ENCODE measurements at regions not wholly inside any gene's neighbourhood (a gene's known extent, or its start where the extent isn't known, plus 50 kb on each side); places are given as distances from the start of the nearest gene placed in this dataset.

- Histone ChIP-seq H3K9ac (ENCODE audit: insufficient read length) (no peak overlapping the region), H3K9me3 (ENCODE audit: low read depth, low read length) (no peaks in the 10 kb centered on the region), H3K36me3 (ENCODE audit: insufficient read depth, low read length) (no peaks in the 10 kb centered on the region), H3K27ac (no peak overlapping the region), H3K4me3 (no peak overlapping the region)
- DNase-seq (ENCODE audit: low read depth, low spot score): no peak
- no peak for TF ChIP-seq FOXP2 (optimal IDR thresholded peaks at IDR 0.05; ENCODE audit: control extremely low read depth, extremely low read length, insufficient read depth)
These were observed 290.3 kb upstream of the NRIP1 start for GRCh38 chr21:15355066-15355465.

GRCh38 chr21:15359251-15359650 lies 294.5 kb upstream of the NRIP1 start:
- TF ChIP-seq POLR2AphosphoS5 (IDR thresholded peaks at IDR 0.05; ENCODE audit: borderline replicate concordance, low read depth, low read length) (no peak), EZH2 (IDR thresholded peaks at IDR 0.05) (no peak), FOXP2 (optimal IDR thresholded peaks at IDR 0.05; ENCODE audit: control extremely low read depth, extremely low read length, insufficient read depth) (no peak)
- DNase-seq (ENCODE audit: low read depth, low spot score): no peak
- H3K9ac ChIP-seq (ENCODE audit: insufficient read length): no peak overlapping the region
- no peak overlapping the region for H3K27ac ChIP-seq
- H3K9me3 ChIP-seq (ENCODE audit: low read depth, low read length): no peaks in the 10 kb centered on the region
- H3K36me3 ChIP-seq (ENCODE audit: insufficient read depth, low read length): no peaks in the 10 kb centered on the region
- no peak overlapping the region for H3K4me3 ChIP-seq

- Histone ChIP-seq H3K4me3 (no peak overlapping the region), H3K9ac (ENCODE audit: insufficient read length) (no peak overlapping the region), H3K9me3 (ENCODE audit: low read depth, low read length) (no peaks in the 10 kb centered on the region)
These were observed 297.7 kb upstream of the NRIP1 start for GRCh38 chr21:15362458-15362857.

DNA sequence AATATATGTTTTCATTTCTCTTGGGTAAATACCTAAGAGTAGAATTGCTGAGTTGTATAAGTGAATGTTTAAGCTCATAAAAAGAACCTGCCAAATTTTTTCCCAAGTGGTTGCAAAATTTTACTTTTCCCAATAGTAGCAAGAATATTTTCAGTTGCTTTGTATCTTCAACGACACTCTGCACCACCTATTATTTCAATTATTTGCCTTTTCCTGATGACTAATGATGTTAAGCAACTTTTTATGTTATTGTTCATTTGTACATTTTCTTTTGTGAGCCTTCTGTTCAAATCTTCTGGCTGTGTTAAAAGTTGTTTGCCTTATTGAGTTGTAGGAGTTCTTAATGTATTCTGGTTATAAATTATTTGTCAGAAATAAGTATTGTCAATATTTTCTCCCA lies 299.1 kb upstream of the NRIP1 start:
- TF ChIP-seq POLR2AphosphoS5 (IDR thresholded peaks at IDR 0.05; ENCODE audit: borderline replicate concordance, low read depth, low read length) (no peak), EZH2 (IDR thresholded peaks at IDR 0.05) (no peak), FOXP2 (optimal IDR thresholded peaks at IDR 0.05; ENCODE audit: control extremely low read depth, extremely low read length, insufficient read depth) (no peak)
- DNase-seq (ENCODE audit: low read depth, low spot score): no peak
- H3K9ac ChIP-seq (ENCODE audit: insufficient read length): no peak overlapping the region
- no peaks in the 10 kb centered on the region for H3K9me3 ChIP-seq (ENCODE audit: low read depth, low read length)
- no peaks in the 10 kb centered on the region for H3K36me3 ChIP-seq (ENCODE audit: insufficient read depth, low read length)
- no peak overlapping the region for H3K27ac ChIP-seq
- H3K4me3 ChIP-seq: no peak overlapping the region

More at GRCh38 chr21:15362458-15362857, 297.7 kb upstream of the NRIP1 start:
- no peak for DNase-seq (ENCODE audit: low read depth, low spot score)
- H3K36me3 ChIP-seq (ENCODE audit: insufficient read depth, low read length): no peaks in the 10 kb centered on the region
- no peak overlapping the region for H3K27ac ChIP-seq
- TF ChIP-seq FOXP2 (optimal IDR thresholded peaks at IDR 0.05; ENCODE audit: control extremely low read depth, extremely low read length, insufficient read depth): no peak
- TF ChIP-seq POLR2AphosphoS5 (IDR thresholded peaks at IDR 0.05; ENCODE audit: borderline replicate concordance, low read depth, low read length): no peak
- TF ChIP-seq EZH2 (IDR thresholded peaks at IDR 0.05): no peak

GRCh38 chr21:15365751-15366392 lies 301.1 kb upstream of the NRIP1 start:
- DNase-seq (ENCODE audit: low read depth, low spot score): no peak
- no peak overlapping the region for H3K27ac ChIP-seq
- no peaks in the 10 kb centered on the region for H3K36me3 ChIP-seq (ENCODE audit: insufficient read depth, low read length)
- no peak overlapping the region for H3K4me3 ChIP-seq
- no peaks in the 10 kb centered on the region for H3K9me3 ChIP-seq (ENCODE audit: low read depth, low read length)
- H3K9ac ChIP-seq (ENCODE audit: insufficient read length): no peak overlapping the region
- TF ChIP-seq EZH2 (IDR thresholded peaks at IDR 0.05) (no peak), FOXP2 (optimal IDR thresholded peaks at IDR 0.05; ENCODE audit: control extremely low read depth, extremely low read length, insufficient read depth) (no peak), POLR2AphosphoS5 (IDR thresholded peaks at IDR 0.05; ENCODE audit: borderline replicate concordance, low read depth, low read length) (no peak)

DNA sequence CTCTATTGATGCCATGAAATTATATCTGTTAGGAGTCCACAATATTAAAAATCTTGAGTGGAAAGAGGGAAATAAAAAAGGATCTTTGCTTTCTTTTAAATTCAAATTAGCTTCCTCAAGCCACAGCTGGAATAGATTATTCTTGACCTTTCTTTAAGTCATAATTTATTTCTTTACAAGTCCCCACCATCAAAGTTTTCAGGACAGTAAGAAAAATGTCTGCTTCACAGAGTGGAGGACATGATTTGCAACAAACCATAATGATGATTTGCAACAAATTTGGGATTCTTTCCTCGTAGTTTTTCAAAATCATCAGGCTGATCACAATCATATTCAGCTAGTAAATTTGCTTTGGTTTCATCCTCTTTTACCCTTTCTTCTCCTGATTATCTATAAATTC lies 301.8 kb upstream of the NRIP1 start:
- Histone ChIP-seq H3K27ac (no peak overlapping the region), H3K4me3 (no peak overlapping the region), H3K9me3 (ENCODE audit: low read depth, low read length) (no peaks in the 10 kb centered on the region), H3K36me3 (ENCODE audit: insufficient read depth, low read length) (no peaks in the 10 kb centered on the region), H3K9ac (ENCODE audit: insufficient read length) (no peak overlapping the region)
- TF ChIP-seq FOXP2 (optimal IDR thresholded peaks at IDR 0.05; ENCODE audit: control extremely low read depth, extremely low read length, insufficient read depth): no peak
- no peak for TF ChIP-seq POLR2AphosphoS5 (IDR thresholded peaks at IDR 0.05; ENCODE audit: borderline replicate concordance, low read depth, low read length)
- no peak for TF ChIP-seq EZH2 (IDR thresholded peaks at IDR 0.05)
- no peak for DNase-seq (ENCODE audit: low read depth, low spot score)

DNA sequence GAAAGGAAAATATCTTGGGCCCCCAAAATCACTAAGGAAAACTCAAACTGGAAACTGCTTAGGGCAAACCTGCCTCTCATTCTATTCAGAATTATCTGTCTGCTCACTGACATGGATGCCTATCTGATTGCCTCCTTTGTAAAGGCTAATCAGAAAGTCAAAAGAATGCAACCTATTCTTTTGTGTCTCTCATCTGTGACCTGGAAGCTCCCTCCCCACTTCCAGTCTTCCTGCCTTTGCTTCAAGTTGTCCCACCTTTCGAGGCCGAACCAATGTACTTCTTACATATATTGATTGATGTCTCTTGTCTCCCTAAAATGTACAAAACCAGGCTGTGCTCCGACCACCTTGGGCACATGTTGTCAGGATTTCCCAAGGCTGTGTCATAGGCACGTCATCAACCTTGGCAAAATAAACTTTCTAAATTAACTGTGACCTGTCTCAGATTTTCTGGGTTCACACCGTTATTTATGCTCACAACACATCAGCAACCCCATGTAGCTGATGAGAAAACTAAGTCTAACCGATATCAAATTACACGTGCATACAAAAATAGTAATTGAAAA lies 302.3 kb upstream of the NRIP1 start:
- no peak for DNase-seq (ENCODE audit: low read depth, low spot score)
- Histone ChIP-seq H3K4me3 (no peak overlapping the region), H3K27ac (no peak overlapping the region), H3K9me3 (ENCODE audit: low read depth, low read length) (no peaks in the 10 kb centered on the region), H3K9ac (ENCODE audit: insufficient read length) (no peak overlapping the region), H3K36me3 (ENCODE audit: insufficient read depth, low read length) (no peaks in the 10 kb centered on the region)
- TF ChIP-seq EZH2 (IDR thresholded peaks at IDR 0.05) (no peak), POLR2AphosphoS5 (IDR thresholded peaks at IDR 0.05; ENCODE audit: borderline replicate concordance, low read depth, low read length) (no peak), FOXP2 (optimal IDR thresholded peaks at IDR 0.05; ENCODE audit: control extremely low read depth, extremely low read length, insufficient read depth) (no peak)

DNA sequence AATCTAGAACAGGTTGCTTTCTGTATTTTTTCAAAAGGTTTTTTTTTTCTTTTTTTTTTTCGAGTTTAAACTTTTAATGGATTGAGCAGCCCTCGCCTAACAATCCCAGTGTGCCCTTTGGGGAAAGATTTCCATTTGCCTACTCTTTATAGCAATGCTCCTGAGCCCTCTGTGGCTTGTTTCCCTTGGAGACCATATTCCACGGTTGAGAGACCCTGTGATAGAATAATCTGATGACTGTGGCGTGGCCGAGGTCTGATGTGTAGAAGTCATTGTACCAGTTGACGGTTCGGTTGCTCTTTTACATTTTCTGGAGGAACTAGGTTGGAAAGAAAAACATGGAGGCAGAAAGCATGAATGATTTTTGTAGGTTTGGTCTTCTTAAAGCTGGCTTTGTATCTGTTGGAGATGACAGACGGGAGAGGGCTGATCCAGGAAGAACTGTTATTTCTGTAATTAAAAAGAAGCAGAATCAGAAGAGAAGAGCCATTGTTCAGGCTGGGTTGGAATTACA lies 305.7 kb upstream of the NRIP1 start:
- H3K9me3 ChIP-seq (ENCODE audit: low read depth, low read length): no peaks in the 10 kb centered on the region
- H3K36me3 ChIP-seq (ENCODE audit: insufficient read depth, low read length): no peaks in the 10 kb centered on the region
- no peak overlapping the region for H3K4me3 ChIP-seq
- H3K27ac ChIP-seq: no peak overlapping the region
- no peak for DNase-seq (ENCODE audit: low read depth, low spot score)
- TF ChIP-seq EZH2 (IDR thresholded peaks at IDR 0.05) (no peak), POLR2AphosphoS5 (IDR thresholded peaks at IDR 0.05; ENCODE audit: borderline replicate concordance, low read depth, low read length) (no peak)
- H3K9ac ChIP-seq (ENCODE audit: insufficient read length): no peak overlapping the region

- H3K4me3 ChIP-seq: no peak overlapping the region
- no peak for DNase-seq (ENCODE audit: low read depth, low spot score)
- H3K27ac ChIP-seq: no peak overlapping the region
- H3K9ac ChIP-seq (ENCODE audit: insufficient read length): no peak overlapping the region
- no peaks in the 10 kb centered on the region for H3K36me3 ChIP-seq (ENCODE audit: insufficient read depth, low read length)
- no peaks in the 10 kb centered on the region for H3K9me3 ChIP-seq (ENCODE audit: low read depth, low read length)
- no peak for TF ChIP-seq POLR2AphosphoS5 (IDR thresholded peaks at IDR 0.05; ENCODE audit: borderline replicate concordance, low read depth, low read length)
- TF ChIP-seq EZH2 (IDR thresholded peaks at IDR 0.05): no peak
- TF ChIP-seq FOXP2 (optimal IDR thresholded peaks at IDR 0.05; ENCODE audit: control extremely low read depth, extremely low read length, insufficient read depth): no peak
These were observed 309.1 kb upstream of the NRIP1 start for GRCh38 chr21:15373941-15374340.

Measured in SK-N-MC (cell line).